Stimulated activated CD8-positive, alpha-beta memory T cell treated with anti-CD3 and anti-CD28 coated beads, Interleukin-4, amount 100 ng/mL, for 24 hours (primary cell): ENCODE measurements at regions not wholly inside any gene's neighbourhood (a gene's known extent, or its start where the extent isn't known, plus 50 kb on each side); places are given as distances from the start of the nearest gene placed in this dataset.

Experiments used
- DNase-seq: peaks from one replicate; pipeline ENCODE4 v3.0.0-alpha.2; 2020; ENCODE audit warnings: low read depth

GRCh38 chr3:194218646-194219453 is 82.9 kb downstream of the HES1 start:
- DNase-seq = no peak

- no peak for DNase-seq
Measured at GRCh38 chr3:194219826-194220410, 84.0 kb downstream of the HES1 start.

- DNase-seq = no peak
Measured at GRCh38 chr3:194220901-194221326, 85.0 kb downstream of the HES1 start.

- no peak for DNase-seq
Measured at GRCh38 chr3:194221336-194221735, 85.4 kb downstream of the HES1 start.

GRCh38 chr3:194223951-194224350 is 88.0 kb downstream of the HES1 start:
- no peak for DNase-seq

- no peak for DNase-seq
Measured at GRCh38 chr3:194224471-194225417, 88.8 kb downstream of the HES1 start.

- DNase-seq = no peak
Measured at GRCh38 chr3:194225418-194225812, 89.5 kb downstream of the HES1 start.

- DNase-seq = no peak
Measured at GRCh38 chr3:194225988-194226663, 90.2 kb downstream of the HES1 start.

GRCh38 chr3:194231929-194232832 is 96.2 kb downstream of the HES1 start:
- no peak for DNase-seq

- DNase-seq = no peak
Measured at GRCh38 chr3:194233150-194233549, 97.2 kb downstream of the HES1 start.

- no peak for DNase-seq
Measured at GRCh38 chr3:194235160-194235559, 99.2 kb downstream of the HES1 start.

- no peak for DNase-seq
Measured at GRCh38 chr3:194237110-194237509, 101.2 kb downstream of the HES1 start.

GRCh38 chr3:194240766-194241165 is 104.8 kb downstream of the HES1 start:
- DNase-seq = no peak

GRCh38 chr3:194243172-194243837 is 107.4 kb downstream of the HES1 start:
- no peak for DNase-seq

- DNase-seq = no peak
Measured at GRCh38 chr3:194244167-194244566, 107.0 kb downstream of the CPN2 start.

- DNase-seq = no peak
Measured at GRCh38 chr3:194245474-194245873, 105.7 kb downstream of the CPN2 start.

GRCh38 chr3:194245975-194246561 is 105.1 kb downstream of the CPN2 start:
- no peak for DNase-seq

- no peak for DNase-seq
Measured at GRCh38 chr3:194246709-194247349, 104.3 kb downstream of the CPN2 start.

- DNase-seq = no peak
Measured at GRCh38 chr3:194247350-194247740, 103.8 kb downstream of the CPN2 start.
